HG03045 (cell line): ENCODE measurements at regions not wholly inside any gene's neighbourhood (a gene's known extent, or its start where the extent isn't known, plus 50 kb on each side); places are given as distances from the start of the nearest gene placed in this dataset.

Experiments used
- ATAC-seq: cut with Tn5 transposase; IDR thresholded peaks from one replicate; pipeline ENCODE4 v1.9.1; 2021; ENCODE audit warnings: mild to moderate bottlenecking, moderate library complexity; ENCODE audit not compliant: unreplicated experiment

DNA sequence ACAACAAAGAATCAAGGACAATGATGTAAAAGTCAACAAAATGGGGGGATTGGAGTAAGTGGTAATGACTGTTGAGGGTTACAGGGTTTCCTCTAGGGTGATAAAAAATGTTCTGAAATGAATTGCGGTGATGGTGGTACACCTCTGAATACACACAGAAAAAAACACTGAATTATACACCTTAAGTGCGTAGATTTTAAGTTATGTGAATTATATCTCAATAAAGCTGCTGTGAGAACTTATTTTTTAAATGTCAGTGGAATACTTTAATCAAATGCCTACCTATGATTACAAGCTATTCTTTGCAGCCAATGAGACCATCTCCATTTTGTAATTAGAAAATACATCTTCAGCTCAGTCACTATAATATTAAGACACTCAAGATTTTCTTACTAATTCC is 53.5 kb downstream of the ZNF608 start:
- ATAC-seq, result no peak

- no peak for ATAC-seq
Measured at GRCh38 chr5:124692324-124692723, 54.1 kb downstream of the ZNF608 start.

- ATAC-seq, result no peak
Measured at GRCh38 chr5:124689653-124690052, 56.8 kb downstream of the ZNF608 start.

DNA sequence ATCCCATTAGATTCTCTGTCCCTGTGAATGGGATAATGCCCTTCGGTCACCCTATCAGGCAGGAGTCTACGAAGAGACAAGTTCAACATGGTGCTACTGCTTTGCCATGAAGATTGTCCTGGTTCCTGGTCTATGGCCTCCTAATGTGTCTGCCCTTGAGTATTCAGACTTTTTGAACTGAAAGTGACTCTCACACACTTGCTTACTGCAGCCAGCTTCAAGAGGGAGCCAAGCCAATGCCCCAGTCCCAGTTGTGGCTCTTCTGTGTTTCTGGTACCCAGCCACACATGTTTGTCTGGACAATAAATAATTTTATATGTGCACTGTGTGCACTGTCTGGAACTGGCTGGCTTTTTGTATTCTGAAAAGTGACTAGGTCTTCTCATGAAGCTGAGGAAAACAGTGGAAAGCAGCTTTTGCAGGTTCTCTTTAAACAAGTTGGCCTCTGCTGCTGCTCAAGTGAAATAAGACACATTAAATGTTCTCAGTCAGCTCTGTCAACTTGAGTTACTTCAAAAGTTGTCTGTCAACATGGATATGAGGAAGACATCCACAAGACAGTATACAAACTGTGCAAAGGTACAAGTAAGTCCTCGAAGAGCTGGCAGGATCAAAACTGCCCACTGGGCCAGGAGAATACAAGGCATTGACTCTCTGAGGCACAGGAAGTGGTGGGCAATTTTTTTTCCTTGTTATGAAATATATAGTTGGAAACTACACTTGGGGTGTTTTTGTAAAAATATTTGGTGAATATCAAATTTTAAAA is 60.0 kb downstream of the ZNF608 start:
- ATAC-seq, result no peak

DNA sequence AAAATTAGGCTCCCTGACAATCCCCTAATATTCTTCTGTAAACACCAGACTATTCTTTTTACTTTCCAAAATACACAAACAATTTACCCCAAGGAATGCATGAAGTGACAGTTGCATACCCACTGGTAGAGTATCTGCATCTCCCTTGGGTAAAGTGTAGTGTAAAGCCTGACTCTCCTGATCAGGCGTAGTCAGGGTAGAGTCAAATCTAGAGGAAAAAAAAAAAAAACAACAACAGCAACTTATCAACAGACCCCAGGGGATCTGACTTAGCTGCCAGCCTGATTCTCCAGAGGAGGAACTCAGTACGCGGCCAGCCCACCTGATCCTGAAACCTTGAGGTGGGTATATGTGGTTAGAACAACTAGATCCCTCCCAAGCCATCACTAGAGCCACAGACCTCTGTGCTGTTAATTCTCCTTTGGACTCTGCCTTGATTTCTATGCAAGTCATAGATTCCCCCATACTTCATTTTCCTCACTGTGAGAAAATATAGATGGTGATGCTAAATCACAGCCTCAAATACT is 61.0 kb downstream of the ZNF608 start:
- ATAC-seq, result no peak

GRCh38 chr5:124683917-124684555 is 62.4 kb downstream of the ZNF608 start:
- ATAC-seq, result no peak

- ATAC-seq, result no peak
Measured at GRCh38 chr5:124679578-124680199, 66.8 kb downstream of the ZNF608 start.

- no peak for ATAC-seq
Measured at GRCh38 chr5:124678922-124679519, 67.4 kb downstream of the ZNF608 start.

- no peak for ATAC-seq
Measured at GRCh38 chr5:124678468-124678867, 68.0 kb downstream of the ZNF608 start.

DNA sequence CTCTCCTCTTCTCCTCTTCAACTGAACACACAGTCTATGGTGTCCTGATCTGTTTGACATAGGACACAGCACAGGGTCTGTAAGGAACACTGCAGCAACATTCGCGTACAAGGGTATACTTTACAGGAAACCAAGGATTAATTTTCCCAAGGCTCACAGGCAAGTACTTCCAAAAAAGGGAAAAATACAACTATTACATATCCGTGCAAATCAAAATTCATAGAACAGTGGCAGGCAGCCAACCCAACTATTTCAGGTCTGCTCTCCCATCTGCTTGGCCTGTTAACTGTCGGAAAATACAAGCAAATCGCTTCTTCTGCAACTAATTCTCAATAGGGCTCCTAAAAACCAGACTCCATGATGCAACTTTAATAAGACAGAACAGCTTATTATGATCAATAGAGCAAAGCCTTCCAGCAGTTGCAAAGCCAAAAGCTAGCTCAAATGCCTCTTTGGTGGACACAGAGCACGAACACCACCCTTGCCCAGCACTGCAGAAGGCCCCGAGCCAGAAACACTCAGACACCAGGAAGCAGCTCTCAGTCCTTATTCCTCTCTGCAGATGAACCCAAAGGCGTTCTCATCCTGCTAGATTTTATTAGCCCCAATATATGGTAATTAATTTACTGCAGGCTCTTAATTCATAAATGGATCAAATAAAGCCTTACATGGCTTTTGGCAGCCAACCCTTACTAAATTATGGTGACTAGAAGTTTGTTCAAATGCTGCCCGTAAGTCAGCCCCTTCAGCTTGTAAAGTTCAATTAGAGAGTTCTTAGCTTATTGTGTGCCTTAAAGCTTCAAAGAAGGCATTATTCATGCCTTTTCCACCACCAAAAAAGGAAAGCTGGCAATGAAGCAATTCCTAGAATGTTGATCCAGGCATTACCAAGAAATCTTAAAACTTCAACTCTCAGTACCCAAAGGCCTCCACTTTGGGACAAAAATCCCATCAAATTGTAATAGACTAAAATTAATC is 68.8 kb downstream of the ZNF608 start:
- no peak for ATAC-seq

DNA sequence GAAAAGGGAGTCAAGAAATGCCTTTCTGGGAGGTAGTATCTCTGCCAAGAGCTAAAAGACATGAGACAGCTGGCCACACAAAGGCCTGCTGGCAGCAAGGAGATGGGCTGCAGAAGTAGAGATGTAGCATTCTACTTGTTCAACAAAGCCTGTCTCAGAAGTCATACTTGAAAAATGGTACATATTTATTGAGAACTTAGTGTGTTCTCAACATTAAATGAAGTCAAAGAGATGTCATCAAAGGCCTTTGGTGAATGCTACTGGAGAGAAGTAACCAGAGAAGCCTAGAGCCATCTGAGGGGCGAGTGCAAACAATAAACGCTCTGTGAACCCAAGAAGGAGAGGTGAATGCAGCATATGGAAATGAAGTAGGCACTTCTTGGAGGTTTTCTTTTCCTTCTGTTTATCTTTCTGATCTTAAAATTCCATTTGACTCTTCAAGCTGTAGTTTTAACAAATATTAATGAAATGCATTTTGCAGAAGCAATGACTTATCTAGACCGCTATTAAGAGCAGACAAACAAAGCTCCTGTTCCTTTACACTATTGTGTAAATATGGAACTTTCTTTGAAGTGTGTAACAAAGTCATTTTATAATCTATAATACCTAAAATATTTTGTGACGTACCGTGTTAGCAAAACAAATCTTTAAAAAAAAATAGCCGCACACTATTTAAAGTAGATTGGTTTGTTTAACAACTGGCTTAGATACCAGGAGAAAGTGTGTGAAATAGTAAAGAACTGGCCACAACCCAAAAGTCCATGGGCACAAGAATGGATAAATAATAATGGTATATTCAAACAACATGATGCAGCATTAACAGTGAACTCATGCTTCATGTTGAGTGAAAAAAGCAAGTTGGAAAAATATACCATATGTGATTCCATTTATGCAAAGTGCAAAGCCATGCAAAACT is 70.2 kb downstream of the ZNF608 start:
- no peak for ATAC-seq

DNA sequence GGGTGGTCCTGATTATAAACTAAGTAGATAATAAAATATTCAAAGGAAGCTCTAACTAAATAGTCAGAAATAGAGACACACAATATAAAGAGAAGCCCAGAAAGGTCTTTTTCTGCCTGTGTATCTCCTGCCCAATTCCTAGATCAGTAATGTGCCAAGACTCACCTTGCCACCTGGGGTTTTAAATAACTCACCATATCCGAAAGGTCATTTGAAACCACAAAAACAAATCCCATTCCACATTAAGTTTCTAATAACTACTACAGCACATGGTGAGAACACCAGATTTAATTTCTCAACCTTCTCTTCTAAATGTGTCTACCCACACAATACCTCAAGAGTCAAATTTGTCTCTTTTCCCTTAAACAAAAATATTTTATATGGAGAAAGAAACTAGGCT is 75.2 kb downstream of the ZNF608 start:
- no peak for ATAC-seq

DNA sequence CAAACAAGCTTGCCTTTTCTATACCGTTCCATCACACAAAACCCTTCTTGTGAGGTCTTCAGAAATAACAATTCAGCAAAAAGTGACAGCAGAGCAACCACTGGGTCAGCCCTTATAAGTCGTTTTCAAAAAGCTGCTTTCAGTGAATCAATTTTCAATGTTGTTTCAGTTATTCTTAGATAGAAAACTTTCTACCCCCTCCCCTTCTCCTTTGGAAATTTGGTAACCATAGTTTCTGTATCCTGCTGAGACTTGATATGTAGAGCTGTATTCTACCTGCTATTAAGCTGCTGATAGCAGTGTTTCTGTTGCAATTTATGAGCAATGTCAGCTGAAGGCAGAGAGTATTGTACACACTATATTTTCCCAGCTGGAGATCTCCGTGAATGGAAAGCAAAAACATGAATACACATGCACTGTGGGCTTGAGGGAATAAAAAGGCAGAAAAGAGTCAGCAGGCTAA is 75.7 kb downstream of the ZNF608 start:
- no peak for ATAC-seq

GRCh38 chr5:124669956-124670721 is 76.3 kb downstream of the ZNF608 start:
- no peak for ATAC-seq

DNA sequence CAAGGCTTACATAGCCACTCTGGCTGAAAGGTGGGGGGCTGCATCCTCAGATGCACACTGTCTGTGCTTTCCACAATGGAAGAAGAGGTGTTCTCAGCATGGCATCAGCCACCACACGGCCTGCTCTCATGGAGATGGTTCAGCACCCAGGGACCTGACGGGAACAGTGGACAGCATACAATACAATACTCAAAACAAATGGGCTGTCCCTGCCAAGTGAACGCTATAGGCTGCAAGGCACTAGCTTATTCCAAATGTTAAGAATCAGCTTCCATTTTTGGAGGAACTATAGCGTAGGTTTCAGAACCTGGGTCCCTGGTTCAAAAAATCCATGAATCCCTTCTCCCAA is 77.2 kb downstream of the ZNF608 start:
- ATAC-seq, result no peak

DNA sequence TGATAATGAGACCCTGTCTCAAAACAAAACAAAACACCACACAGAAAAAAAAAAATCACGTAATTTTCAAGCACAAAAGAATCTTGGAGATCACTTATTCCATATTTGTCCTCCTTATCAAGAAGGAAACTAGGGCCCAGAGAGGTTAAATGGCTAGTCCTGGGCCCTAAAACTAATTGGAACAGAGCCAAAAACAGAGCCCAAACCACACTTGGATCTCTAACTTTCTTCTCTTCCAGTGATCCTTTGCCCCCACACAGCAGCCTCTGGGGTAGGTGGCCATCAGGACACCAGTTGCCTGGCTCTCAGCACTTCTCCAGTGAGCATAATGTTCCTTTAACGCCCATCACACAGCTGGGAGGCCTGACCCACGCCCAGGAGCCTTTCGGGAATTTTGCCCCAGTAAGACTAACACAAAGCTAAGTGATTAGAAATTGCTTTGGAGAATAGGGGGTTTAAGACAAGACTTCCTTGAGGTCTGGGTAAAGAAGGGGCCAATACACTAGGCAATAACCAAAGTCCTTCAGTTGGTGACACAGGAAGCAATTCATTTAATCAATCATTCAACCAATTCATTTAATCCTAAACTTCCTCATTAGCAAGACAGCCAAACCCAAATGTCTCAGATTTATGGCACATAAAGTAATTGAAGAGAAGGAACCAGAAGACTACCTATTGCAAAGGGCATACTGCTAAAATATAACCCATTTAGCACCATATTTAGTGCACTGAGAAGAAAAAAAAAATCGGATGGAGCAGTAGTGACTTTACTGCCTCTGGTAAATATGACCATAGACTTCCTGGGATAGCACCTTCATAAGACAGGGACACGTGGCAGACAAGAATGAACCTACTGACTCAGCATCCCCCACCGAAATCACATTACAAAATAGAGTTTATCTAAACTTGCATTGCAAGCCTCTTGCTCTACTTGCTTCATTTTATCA is 77.8 kb downstream of the ZNF608 start:
- ATAC-seq, result no peak

- no peak for ATAC-seq
Measured at GRCh38 chr5:124665625-124666024, 80.8 kb downstream of the ZNF608 start.
